ENCODE measurements at regions not wholly inside any gene's neighbourhood (a gene's known extent, or its start where the extent isn't known, plus 50 kb on each side); places are given as distances from the start of the nearest gene placed in this dataset.
"Not testable (repeated sequence)": the region's sequence is repeated elsewhere in the genome, so short reads cannot be mapped to it uniquely, and the experiment has no call there.

- WGBS (ENCODE audit: missing lambda C conversion rate): 23% methylated on average over 6 of the region's 10 CpGs
- TF ChIP-seq KDM5A (IDR thresholded peaks at IDR 0.05): no peak
- TF ChIP-seq, protein P1, sequence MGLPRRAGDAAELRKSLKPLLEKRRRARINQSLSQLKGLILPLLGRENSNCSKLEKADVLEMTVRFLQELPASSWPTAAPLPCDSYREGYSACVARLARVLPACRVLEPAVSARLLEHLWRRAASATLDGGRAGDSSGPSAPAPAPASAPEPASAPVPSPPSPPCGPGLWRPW (IDR thresholded peaks at IDR 0.05): no peak
- no peak for TF ChIP-seq SREBF2 (IDR thresholded peaks at IDR 0.05)
- TF ChIP-seq BHLHE40 (IDR thresholded peaks at IDR 0.05; ENCODE audit: low read depth, low read length): no peak
- no peak for TF ChIP-seq FOSB (CRISPR knock-in tag; IDR thresholded peaks at IDR 0.05)
- TF ChIP-seq RFX5 (IDR thresholded peaks at IDR 0.05): no peak
- TF ChIP-seq RAD21 (conservative IDR thresholded peaks at IDR 0.05 in 1 of 2, IDR thresholded peaks at IDR 0.05 in 1 of 2): no peak
- TF ChIP-seq, protein P2, sequence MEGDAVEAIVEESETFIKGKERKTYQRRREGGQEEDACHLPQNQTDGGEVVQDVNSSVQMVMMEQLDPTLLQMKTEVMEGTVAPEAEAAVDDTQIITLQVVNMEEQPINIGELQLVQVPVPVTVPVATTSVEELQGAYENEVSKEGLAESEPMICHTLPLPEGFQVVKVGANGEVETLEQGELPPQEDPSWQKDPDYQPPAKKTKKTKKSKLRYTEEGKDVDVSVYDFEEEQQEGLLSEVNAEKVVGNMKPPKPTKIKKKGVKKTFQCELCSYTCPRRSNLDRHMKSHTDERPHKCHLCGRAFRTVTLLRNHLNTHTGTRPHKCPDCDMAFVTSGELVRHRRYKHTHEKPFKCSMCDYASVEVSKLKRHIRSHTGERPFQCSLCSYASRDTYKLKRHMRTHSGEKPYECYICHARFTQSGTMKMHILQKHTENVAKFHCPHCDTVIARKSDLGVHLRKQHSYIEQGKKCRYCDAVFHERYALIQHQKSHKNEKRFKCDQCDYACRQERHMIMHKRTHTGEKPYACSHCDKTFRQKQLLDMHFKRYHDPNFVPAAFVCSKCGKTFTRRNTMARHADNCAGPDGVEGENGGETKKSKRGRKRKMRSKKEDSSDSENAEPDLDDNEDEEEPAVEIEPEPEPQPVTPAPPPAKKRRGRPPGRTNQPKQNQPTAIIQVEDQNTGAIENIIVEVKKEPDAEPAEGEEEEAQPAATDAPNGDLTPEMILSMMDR (IDR thresholded peaks at IDR 0.05): no peak
- TF ChIP-seq FOXS1 (CRISPR knock-in tag; IDR thresholded peaks at IDR 0.05): no peak
- no peak for TF ChIP-seq ZSCAN20 (CRISPR knock-in tag; IDR thresholded peaks at IDR 0.05)
- TF ChIP-seq EHF (CRISPR knock-in tag; IDR thresholded peaks at IDR 0.05): no peak
- TF ChIP-seq EP300 (IDR thresholded peaks at IDR 0.05): no peak
- TF ChIP-seq NR3C1 (IDR thresholded peaks at IDR 0.05): no peak
- no peak for TF ChIP-seq CHD2 (IDR thresholded peaks at IDR 0.05; ENCODE audit: low read length, partially characterized antibody)
- TF ChIP-seq TP53 (CRISPR knock-in tag; IDR thresholded peaks at IDR 0.05): no peak
- TF ChIP-seq MAFK (IDR thresholded peaks at IDR 0.05; ENCODE audit: partially characterized antibody): no peak
- Histone ChIP-seq H3K4me3 (no peak overlapping the region), H3K9me3 (no peaks in the 10 kb centered on the region), H3K4me2 (no peak overlapping the region), H3K4me1 (no peaks in the 10 kb centered on the region), H3K27ac (no peak overlapping the region)
- CTCF ChIA-PET: interaction anchor here (1.2 kb wide), 1 partner anchor 12 kb away, joined by 3 read pairs; no protein-coding TSS in a partner anchor
- FAIRE-seq (no peak), DNase-seq (ENCODE audit: low read depth in 1 of 2, low spot score in 1 of 2) (no peak), ATAC-seq (no peak)
- POLR2A ChIA-PET: no interaction called here
Measured at GRCh38 chr5:152051499-152052454, 127.1 kb upstream of the GLRA1 start.

DNA sequence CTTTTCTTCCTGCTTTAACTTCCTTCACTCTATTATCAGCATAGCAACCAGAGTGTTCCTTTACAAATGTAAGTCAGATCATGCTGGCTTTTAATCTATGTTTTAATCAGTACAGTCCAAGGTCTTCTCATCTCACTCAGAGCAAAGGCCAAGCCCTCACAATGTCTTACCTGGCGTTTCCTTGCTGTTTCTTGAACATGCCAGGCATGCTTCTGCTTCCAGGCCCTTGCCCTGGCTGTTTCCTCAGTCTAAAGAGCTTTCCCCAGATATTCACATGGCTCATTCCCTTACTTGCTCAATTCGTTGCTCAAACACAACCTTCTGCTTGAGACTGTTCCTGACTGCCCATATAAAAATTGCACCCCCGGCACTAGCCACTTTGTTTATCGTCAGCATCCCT is 121.7 kb upstream of the GLRA1 start:
- TF ChIP-seq RAD21 (conservative IDR thresholded peaks at IDR 0.05 in 1 of 2, IDR thresholded peaks at IDR 0.05 in 1 of 2): no peak
- TF ChIP-seq E2F6 (IDR thresholded peaks at IDR 0.05; ENCODE audit: borderline replicate concordance, low read depth): no peak
- TF ChIP-seq ZFP36 (IDR thresholded peaks at IDR 0.05; ENCODE audit: borderline replicate concordance, partially characterized antibody): no peak
- TF ChIP-seq, protein P3, sequence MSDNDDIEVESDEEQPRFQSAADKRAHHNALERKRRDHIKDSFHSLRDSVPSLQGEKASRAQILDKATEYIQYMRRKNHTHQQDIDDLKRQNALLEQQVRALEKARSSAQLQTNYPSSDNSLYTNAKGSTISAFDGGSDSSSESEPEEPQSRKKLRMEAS (IDR thresholded peaks at IDR 0.05): no peak
- TF ChIP-seq FOXS1 (CRISPR knock-in tag; IDR thresholded peaks at IDR 0.05): no peak
- no peak for TF ChIP-seq JUNB (IDR thresholded peaks at IDR 0.05)
- no peak for TF ChIP-seq HDAC2 (IDR thresholded peaks at IDR 0.05)
- no peak for TF ChIP-seq EHMT2 (IDR thresholded peaks at IDR 0.05; ENCODE audit: low read depth)
- TF ChIP-seq RCOR1 (IDR thresholded peaks at IDR 0.05; ENCODE audit: low read depth, low read length): no peak
- TF ChIP-seq FOSL2 (IDR thresholded peaks at IDR 0.05): no peak
- TF ChIP-seq FOSL2 (CRISPR knock-in tag; IDR thresholded peaks at IDR 0.05): no peak
- TF ChIP-seq HEYL (CRISPR knock-in tag; IDR thresholded peaks at IDR 0.05): no peak
- no peak for TF ChIP-seq MYC (IDR thresholded peaks at IDR 0.05; ENCODE audit: borderline replicate concordance, low read length)
- no peak for TF ChIP-seq MAZ (IDR thresholded peaks at IDR 0.05; ENCODE audit: borderline replicate concordance, low read depth, low read length)
- TF ChIP-seq CBX2 (IDR thresholded peaks at IDR 0.05; ENCODE audit: borderline replicate concordance, low read depth): no peak
- TF ChIP-seq HOXB5 (CRISPR knock-in tag; IDR thresholded peaks at IDR 0.05): no peak
- no peak for TF ChIP-seq BHLHE40 (IDR thresholded peaks at IDR 0.05; ENCODE audit: low read depth, low read length)
- TF ChIP-seq ATOH8 (CRISPR knock-in tag; IDR thresholded peaks at IDR 0.05; ENCODE audit: low read depth): no peak
- no peak for TF ChIP-seq SREBF2 (IDR thresholded peaks at IDR 0.05)
- TF ChIP-seq, protein P4, sequence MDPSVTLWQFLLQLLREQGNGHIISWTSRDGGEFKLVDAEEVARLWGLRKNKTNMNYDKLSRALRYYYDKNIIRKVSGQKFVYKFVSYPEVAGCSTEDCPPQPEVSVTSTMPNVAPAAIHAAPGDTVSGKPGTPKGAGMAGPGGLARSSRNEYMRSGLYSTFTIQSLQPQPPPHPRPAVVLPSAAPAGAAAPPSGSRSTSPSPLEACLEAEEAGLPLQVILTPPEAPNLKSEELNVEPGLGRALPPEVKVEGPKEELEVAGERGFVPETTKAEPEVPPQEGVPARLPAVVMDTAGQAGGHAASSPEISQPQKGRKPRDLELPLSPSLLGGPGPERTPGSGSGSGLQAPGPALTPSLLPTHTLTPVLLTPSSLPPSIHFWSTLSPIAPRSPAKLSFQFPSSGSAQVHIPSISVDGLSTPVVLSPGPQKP (IDR thresholded peaks at IDR 0.05; ENCODE audit: low read depth, low read length): no peak
- ChIA-PET CTCF (no interaction called here), POLR2A (no interaction called here)
- no peak overlapping the region for H3K27ac ChIP-seq
- DNase-seq (ENCODE audit: low read depth in 1 of 2, low spot score in 1 of 2): no peak
- 4% methylated on average over 4 of the region's 4 CpGs for WGBS (ENCODE audit: missing lambda C conversion rate)
- H3K4me2 ChIP-seq: no peak overlapping the region
- FAIRE-seq: no peak
- no peak overlapping the region for H3K4me3 ChIP-seq
- no peak for ATAC-seq
- H3K9me3 ChIP-seq: no peaks in the 10 kb centered on the region
- H3K4me1 ChIP-seq: no peaks in the 10 kb centered on the region

GRCh38 chr5:152038856-152039255 is 114.2 kb upstream of the GLRA1 start:
- H3K27ac ChIP-seq; FAIRE-seq; H3K4me1 ChIP-seq; DNase-seq (ENCODE audit: low read depth in 1 of 2, low spot score in 1 of 2); H3K4me2 ChIP-seq; ATAC-seq; H3K9me3 ChIP-seq; POLR2A ChIA-PET; H3K4me3 ChIP-seq: not testable (repeated sequence)
- CTCF ChIA-PET: interaction anchor here (1.5 kb wide), 1 partner anchor 104 kb away, joined by 3 read pairs; no protein-coding TSS in a partner anchor
- WGBS (ENCODE audit: missing lambda C conversion rate): 0% methylated on average over 2 of the region's 2 CpGs
